ENCODE measurements at regions not wholly inside any gene's neighbourhood (a gene's known extent, or its start where the extent isn't known, plus 50 kb on each side); places are given as distances from the start of the nearest gene placed in this dataset.

- no peak overlapping the region for H3K27ac ChIP-seq (ENCODE audit: insufficient read depth, low read length)
- ChIA-PET CTCF (no interaction called here), POLR2A (ENCODE audit: unreplicated experiment) (no interaction called here)
- H4K91ac ChIP-seq (ENCODE audit: insufficient read depth, low read depth, low read length), result no peak overlapping the region
- 40% methylated on average over 1 of the region's 3 CpGs; no CpG with 5 or more reads in 1 of the 2 experiments for WGBS, 2 experiments (ENCODE audit: extremely low coverage in 2 of 2, insufficient read length in 1 of 2)
- no peak overlapping the region for H2BK20ac ChIP-seq (ENCODE audit: low read depth, low read length)
- H3K27me3 ChIP-seq (ENCODE audit: control insufficient read depth, insufficient read depth, low read length), result peaks cover 38% of the 10 kb centered on the region
- no TSS peak for BruUV-seq (replicated peaks)
- intact Hi-C loops (cut with micrococcal nuclease) (no loop called here), in situ Hi-C loops (cut with MboI; ENCODE audit: low sequenced_read_pairs) (loop anchor here (10.0 kb wide), 1 partner anchor 191 kb away; no protein-coding TSS in a partner anchor), dilution Hi-C loops (cut with HindIII; ENCODE audit: low sequenced_read_pairs, unreplicated experiment) (no loop called here)
- H3K56ac ChIP-seq (ENCODE audit: extremely low read depth, insufficient read depth, low read length), result no peak overlapping the region
- no peak overlapping the region for H3K23ac ChIP-seq (ENCODE audit: low read depth, low read length)
- H3K4me1 ChIP-seq (ENCODE audit: control insufficient read depth, insufficient read depth, low read length), result no peaks in the 10 kb centered on the region
- no peak for ATAC-seq (ENCODE audit: low read depth)
- no peaks in the 10 kb centered on the region for H3K9me1 ChIP-seq (ENCODE audit: insufficient read depth, low read length)
- no peak overlapping the region for H3K4me2 ChIP-seq (ENCODE audit: low read depth, low read length)
- H3K9ac ChIP-seq (ENCODE audit: low read depth, low read length), result no peak overlapping the region
- no peak for DNase-seq
- H3K9me3 ChIP-seq (ENCODE audit: control insufficient read depth, insufficient read depth, low read length), result no peaks in the 10 kb centered on the region
- H3K4me3 ChIP-seq (ENCODE audit: insufficient read depth, low read depth, low read length), result no peak overlapping the region
- H2BK15ac ChIP-seq (ENCODE audit: low read depth, low read length), result no peak overlapping the region
- no peak overlapping the region for H3K4ac ChIP-seq (ENCODE audit: low read depth, low read length)
- H2BK120ac ChIP-seq (ENCODE audit: low read depth, low read length), result no peak overlapping the region
- H4K20me1 ChIP-seq (ENCODE audit: insufficient read depth, low read length), result no peaks in the 10 kb centered on the region
- H4K5ac ChIP-seq (ENCODE audit: low read depth, low read length), result no peak overlapping the region
- no peak overlapping the region for H3K18ac ChIP-seq (ENCODE audit: low read depth, low read length)
- no peak overlapping the region for H2AK5ac ChIP-seq (ENCODE audit: low read depth, low read length)
- H3K14ac ChIP-seq (replicated peaks; ENCODE audit: low read depth, low read length), result no peak overlapping the region
- no peaks in the 10 kb centered on the region for H3K36me3 ChIP-seq (ENCODE audit: control insufficient read depth, insufficient read depth, low read length)
- no peak overlapping the region for H2AFZ ChIP-seq (replicated peaks; ENCODE audit: low read length, poor library complexity)
- no peak overlapping the region for H2AK9ac ChIP-seq (replicated peaks; ENCODE audit: low read depth, low read length, poor library complexity)
- no peak overlapping the region for H4K8ac ChIP-seq (ENCODE audit: low read depth in 2 of 2, low read length in 2 of 2)
- TF ChIP-seq MAFK (IDR thresholded peaks at IDR 0.05; ENCODE audit: low read depth, low read length), result no peak
- TF ChIP-seq NFE2L2 (IDR thresholded peaks at IDR 0.05; ENCODE audit: low read depth, low read length), result no peak
- no peak for TF ChIP-seq RAD21 (IDR thresholded peaks at IDR 0.05; ENCODE audit: low read length)
- no peak for TF ChIP-seq POLR2A (IDR thresholded peaks at IDR 0.05; ENCODE audit: low read depth, low read length)
- no peak for TF ChIP-seq MAZ (IDR thresholded peaks at IDR 0.05; ENCODE audit: borderline replicate concordance, low read depth, low read length)
- no peak for TF ChIP-seq CEBPB (IDR thresholded peaks at IDR 0.05; ENCODE audit: low read depth, low read length)
- no peak for TF ChIP-seq FOS (IDR thresholded peaks at IDR 0.05; ENCODE audit: low read depth, low read length)
- TF ChIP-seq USF2 (IDR thresholded peaks at IDR 0.05; ENCODE audit: low read depth, low read length), result no peak
- TF ChIP-seq CHD1 (IDR thresholded peaks at IDR 0.05; ENCODE audit: low read depth, low read length), result no peak
- TF ChIP-seq MXI1 (IDR thresholded peaks at IDR 0.05; ENCODE audit: borderline replicate concordance, low read depth, low read length), result no peak
- no peak for TF ChIP-seq RFX5 (IDR thresholded peaks at IDR 0.05; ENCODE audit: low read depth, low read length)
- TF ChIP-seq SMC3 (IDR thresholded peaks at IDR 0.05; ENCODE audit: low read depth, low read length), result no peak
- TF ChIP-seq RCOR1 (IDR thresholded peaks at IDR 0.05; ENCODE audit: insufficient replicate concordance, low read length), result no peak
- TF ChIP-seq CTCF (conservative IDR thresholded peaks at IDR 0.05; ENCODE audit: low read depth, low read length), result no peak
- no peak for TF ChIP-seq BHLHE40 (IDR thresholded peaks at IDR 0.05; ENCODE audit: low read depth, low read length)
- TF ChIP-seq ELK1 (IDR thresholded peaks at IDR 0.05; ENCODE audit: borderline replicate concordance, low read depth, low read length), result no peak
- no peak overlapping the region for H2BK5ac ChIP-seq (ENCODE audit: low read depth, low read length, poor library complexity, severe bottlenecking)
- H3K79me1 ChIP-seq (ENCODE audit: low read depth in 1 of 2, low read length in 2 of 2), result no peaks in the 10 kb centered on the region
Measured at GRCh38 chr2:105536175-105536574, 137.3 kb upstream of the FHL2 start.
